GM21786 (cell line): ENCODE measurements at regions not wholly inside any gene's neighbourhood (a gene's known extent, or its start where the extent isn't known, plus 50 kb on each side); places are given as distances from the start of the nearest gene placed in this dataset.
"Not testable (repeated sequence)": the region's sequence is repeated elsewhere in the genome, so short reads cannot be mapped to it uniquely, and the experiment has no call there.

Source experiments
- ATAC-seq: cut with Tn5 transposase; IDR thresholded peaks from one replicate; pipeline ENCODE4 v1.9.1; 2021; ENCODE audit not compliant: unreplicated experiment

DNA sequence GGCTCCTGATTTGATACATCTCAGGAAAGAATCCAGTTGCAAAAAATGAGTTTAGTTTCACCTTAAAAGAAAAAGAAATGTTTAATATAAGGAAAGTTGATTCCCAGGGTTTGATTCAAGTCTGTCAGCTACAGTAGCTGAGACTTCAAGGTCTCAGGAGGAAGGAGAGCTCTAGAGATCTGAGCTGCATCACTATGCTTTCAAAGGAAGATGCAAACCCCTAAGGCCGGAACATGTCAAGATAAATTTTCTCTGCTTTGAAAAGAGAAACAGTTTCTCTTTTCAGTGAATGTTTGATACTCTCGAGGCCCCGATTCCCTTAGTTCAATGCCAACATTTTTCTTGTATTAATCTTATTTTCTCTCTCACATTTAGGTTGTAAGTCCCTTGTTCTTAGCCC, 128.6 kb downstream of the RGPD3 start:
- no peak for ATAC-seq

DNA sequence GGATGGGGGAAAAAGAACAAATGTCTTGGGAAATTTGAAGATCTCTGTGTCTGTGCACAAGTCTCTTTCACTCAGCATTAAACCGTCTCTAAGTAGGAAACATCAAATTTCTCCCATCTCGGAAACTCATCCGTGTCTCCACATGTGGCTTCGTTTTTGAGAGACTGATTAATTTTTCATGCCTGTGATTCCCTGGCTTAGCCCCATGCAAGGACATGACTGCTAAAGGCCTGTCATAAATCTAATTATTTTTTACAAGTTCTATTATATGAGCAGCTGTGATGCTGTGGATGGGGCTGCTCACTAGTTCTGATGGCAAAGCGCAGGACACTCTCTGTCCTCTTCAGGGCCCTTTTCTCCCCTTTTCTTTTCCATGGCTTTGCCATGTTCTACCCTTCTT, 129.1 kb downstream of the RGPD3 start:
- no peak for ATAC-seq

DNA sequence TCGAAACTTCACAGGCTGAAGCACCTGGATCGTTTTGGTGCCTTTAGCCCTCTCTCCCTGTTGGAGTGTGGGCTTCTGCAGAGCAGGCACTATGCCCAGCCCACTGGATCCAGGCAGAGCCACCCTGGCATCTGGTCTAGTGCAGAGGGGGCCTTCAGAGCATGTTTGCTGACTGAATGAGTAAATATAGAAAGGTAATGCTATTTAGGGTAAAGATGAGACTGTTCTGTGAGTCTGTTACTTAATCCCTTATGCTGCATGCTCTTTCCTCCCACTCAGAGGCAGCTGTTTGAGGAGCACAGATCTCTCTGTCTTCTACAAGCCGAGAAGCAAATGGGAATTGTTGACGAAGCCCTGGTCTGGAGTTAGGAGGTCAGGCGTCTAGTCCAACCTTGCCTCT, 130.2 kb downstream of the RGPD3 start:
- no peak for ATAC-seq

DNA sequence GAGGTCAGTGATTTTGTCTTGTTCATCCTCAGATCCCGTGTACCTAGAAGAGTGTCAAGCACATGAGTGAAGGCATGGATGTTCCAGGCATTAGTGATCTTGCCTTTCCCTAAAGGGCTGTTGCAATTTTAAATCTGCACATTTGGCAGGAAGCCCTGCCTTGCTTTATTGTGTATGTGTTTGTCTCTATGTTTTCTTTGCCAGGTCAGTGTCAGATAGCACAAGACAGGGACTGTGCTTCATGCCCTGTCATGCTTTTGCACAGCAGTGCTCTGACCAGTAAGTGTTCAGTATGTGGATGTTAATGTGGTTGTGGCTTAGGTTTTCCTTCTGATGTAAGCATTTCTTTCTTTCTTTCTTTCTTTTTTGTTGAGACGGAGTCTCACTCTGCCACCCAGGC, 131.5 kb downstream of the RGPD3 start:
- no peak for ATAC-seq

DNA sequence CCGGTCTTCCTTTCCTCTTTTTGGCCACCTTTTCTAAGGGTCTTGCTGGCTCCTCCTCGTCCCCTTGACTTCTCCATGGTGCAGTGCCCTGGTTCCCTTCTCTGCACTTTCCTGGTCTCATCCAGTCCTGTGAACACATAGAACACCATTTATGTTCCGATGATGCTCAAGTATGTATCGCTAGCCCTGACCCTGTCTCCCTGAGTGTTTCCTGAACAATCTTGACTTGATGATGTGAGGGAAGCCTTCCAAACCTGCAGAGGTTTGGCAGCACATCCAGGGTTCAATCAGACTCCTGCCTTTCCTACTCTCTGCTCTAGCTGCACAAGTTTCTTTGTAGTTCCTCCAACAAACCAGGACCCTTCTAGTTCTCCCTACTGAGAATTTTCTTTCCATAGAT, 132.1 kb downstream of the RGPD3 start:
- ATAC-seq: no peak

DNA sequence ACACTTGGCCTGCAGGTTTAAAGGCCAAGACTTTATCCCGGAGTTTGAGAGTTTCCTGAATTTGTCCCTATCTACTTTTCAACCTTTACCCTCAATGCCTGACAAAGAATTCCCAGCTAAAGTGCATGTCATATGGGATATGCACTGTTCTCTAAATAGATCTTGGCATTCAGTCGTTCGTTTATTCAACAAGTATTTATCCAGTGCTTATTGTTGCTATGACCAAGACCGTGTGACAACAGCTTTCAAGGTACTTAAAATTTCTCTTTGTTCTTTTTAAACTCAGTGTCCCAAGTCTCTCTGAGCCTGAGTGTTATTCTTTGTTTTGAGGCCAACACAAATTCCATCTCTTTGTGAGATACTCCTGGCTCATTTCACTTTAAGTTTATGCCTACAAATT, 133.4 kb downstream of the RGPD3 start:
- ATAC-seq: no peak

DNA sequence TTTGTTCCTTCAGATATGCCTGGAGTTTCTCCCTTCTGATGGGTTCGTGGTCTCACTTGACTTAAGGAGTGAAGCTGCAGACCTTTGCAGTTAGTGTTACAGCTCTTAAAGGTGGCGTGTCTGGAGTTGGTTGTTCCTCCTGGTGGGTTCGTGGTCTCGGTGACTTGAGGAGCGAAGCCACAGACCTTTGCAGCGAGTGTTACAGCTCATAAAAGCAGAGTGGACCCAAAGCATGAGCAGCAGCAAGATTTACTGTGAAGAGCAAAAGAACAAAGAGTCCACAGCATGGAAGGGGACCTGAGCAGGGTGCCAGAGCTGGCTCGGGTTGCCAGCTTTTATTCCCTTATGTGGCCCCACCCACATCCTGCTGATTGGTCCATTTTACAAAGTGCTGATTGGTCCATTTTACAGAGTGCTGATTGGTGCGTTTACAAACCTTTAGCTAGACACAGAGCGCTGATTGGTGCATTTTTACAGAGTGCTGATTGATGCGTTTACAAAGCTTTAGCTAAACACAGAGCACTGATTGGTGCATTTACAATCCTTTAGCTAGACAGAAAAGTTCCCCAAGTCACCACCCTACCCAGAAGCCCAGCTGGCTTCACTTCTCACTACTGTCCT, 134.8 kb downstream of the RGPD3 start:
- not testable (repeated sequence) for ATAC-seq

DNA sequence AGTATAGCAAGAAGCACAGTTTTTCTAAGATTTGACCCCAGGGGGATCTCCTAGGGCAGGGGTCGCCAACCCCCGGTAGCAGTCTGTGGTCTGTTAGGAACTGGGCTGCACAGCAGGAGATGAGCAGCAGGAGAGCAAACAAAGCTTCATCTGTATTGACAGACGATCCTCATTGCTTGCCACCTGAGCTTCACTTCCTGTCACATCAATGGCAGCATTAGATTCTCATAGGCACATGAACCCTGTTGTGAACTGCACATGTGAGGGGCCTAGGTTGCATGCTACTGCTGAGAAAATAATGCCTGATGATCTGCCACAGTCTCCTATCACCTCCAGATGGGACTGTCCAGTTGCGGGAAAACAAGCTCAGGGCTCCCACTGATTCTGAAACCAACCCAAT, 136.2 kb downstream of the RGPD3 start:
- no peak for ATAC-seq

DNA sequence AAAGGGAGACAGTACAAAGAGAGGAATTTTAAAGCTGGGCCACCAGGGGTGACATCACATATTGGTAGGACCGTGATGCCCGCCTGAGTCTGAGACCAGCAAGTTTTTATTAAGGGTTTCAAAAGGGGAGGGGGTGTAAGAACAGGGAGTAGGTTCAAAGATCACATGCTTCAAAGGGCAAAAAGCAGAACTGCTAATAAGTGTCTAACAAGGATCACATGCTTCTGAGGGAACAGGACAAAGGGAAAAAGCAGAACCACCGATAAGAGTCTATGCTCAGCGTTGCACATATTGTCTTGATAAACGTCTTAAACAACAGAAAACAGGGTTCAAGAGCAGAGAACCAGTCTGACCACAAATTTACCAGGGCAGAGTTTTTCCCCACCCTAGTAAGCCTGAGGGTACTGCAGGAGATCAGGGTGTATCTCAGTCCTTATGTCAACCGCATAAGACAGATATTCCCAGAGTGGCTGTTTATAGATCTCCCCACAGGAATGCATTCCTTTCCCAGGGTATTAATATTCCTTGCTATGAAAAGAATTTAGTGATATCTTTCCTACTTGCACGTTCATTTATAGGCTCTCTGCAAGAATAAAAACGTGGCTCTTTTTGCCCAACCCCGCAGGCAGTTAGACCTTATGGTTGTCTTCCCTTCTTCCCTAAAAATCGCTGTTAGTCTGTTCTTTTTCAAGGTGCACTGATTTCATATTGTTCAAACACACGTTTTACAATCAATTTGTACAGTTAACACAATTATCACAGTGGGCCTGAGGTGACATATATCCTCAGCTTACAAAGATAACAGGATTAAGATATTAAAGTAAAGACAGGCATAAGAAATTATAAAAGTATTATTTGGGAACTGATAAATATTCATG, 136.5 kb upstream of the UXS1 start:
- not testable (repeated sequence) for ATAC-seq

DNA sequence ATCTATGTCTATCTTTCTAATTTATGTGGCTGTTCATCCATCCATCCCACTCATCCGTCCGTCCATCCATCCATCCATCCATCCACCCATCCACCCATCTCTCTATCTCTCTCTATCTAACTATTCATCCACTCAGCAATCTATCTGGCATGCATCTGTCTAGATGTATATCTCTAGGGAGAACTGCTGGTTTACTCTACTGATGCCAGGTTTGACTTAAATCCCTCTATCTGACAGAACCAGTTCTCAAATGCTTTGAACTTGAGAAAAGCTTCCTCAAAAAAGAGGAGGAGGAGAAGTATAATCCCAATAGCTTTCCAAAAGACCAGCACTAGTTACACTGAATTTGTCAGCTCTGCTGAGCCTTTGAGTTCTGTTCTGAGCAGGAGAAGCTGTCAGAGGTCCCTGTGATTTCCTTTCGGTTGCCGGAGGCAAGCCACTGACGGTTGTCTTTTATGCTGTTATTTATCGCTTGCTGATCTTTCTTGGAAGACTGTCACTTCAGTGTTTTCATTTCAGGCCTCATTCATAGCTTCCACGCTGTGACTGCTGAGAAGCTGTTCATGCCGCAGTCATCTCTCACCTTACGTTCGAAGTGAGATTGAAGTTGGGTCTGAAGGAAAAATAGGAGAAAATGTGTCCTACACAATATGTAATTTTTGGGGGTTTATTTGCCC, 129.4 kb upstream of the UXS1 start:
- no peak for ATAC-seq

DNA sequence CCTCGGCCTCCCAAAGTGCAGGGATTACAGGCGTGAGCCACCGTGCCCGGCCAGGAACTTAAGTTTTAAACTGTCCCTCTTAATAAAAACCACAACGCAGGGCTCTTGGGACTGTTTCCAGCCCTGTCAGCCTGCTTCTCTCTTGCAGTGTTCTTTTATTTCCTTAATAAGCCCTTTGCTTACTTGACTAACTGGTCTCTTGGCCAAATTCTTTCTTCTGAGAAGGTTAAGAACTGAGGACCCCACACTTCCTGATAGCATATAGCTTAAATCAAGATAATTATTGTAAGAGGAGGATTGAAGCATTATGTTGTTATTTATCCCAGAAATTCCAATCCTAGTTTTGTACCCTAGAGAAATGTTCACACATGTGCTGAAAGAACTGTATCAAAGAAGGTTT, 128.2 kb upstream of the UXS1 start:
- no peak for ATAC-seq

DNA sequence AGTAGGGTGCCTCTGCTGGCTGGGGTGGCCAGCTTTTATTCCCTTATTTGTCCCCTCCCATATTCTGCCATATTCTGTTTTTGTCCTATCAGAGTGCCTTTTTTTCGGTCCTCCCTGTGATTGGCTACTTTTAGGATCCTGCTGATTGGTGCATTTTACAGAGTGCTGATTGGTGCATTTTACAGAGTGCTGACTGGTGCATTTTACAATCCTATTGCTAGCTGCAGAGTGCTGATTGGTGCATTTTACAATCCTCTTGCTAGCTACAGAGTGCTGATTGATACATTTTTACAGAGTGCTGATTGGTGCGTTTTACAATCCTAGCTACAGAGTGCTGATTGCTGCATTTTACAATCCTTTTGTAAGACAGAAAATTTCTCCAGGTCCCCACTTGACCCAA, 126.3 kb upstream of the UXS1 start:
- not testable (repeated sequence) for ATAC-seq

DNA sequence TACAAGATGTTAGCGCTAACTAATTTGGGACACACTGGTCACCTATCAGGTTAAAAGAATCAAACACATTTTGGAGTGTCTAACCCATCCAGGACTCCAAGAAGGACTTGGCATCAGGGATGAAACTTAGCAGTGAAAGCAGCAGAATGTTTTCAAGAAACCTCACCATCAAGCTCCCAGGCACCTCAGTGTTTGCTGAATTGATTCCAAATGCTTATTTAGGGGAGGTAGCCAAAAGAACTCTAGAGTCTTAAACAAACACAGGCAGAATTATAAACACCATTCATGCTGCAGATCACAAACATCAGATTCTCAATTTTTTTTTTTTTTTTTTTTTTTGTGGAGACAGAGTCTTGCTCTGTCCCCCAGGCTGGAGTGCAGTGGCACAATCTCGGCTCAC, 122.8 kb upstream of the UXS1 start:
- no peak for ATAC-seq

DNA sequence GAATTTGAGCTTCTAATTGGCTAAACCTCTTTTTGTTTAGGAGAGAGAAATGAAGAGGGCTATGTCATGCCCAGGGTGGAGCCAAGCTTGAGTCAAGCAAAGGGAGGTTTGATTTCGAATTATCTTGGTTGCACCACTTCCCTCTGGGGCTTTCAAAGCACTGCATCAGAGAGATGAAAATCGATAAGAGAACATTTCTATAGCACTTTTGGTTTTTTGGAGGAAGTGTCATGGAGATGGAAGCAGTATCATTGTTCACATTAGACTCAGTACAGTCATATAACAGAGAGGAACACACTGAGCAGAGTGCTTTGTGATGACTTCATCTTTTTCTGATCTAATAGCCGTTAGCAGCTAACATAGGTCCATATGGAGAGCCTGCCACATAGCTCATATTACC, 120.3 kb upstream of the UXS1 start:
- no peak for ATAC-seq

DNA sequence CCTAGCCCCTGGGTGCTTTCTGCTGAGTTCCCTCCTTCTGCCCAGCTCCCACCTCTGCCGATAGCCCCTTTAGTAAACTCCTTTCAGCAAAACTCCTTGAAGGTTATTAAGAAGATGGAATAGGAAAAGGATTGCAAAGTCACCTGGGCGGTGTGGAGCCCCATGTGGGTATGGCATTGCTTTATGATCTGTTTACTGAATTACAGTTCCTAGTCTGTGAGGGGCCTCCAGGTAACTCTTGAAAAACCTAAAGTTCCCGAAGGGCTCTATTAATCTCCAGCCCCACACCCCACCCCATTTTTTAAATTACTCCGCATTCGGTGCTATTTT, 116.9 kb upstream of the UXS1 start:
- ATAC-seq: no peak

DNA sequence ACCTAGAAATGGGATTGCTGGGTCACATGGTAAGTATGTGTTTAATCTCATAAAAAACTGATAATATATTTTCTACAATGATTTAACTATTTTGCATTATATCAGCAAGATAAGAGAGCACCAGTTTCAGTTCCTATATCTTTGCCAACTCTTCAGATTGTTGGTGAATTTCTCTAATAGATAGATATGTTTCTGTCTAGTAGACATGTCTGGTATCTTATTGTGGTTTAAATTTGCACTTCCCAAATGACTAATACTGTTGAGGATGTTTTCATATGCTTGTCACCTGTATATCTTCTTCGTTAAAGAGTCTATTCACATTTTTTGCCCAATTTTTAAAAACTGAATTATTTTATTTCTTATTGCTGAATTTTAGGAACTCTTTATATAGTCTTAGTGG, 113.8 kb upstream of the UXS1 start:
- ATAC-seq: no peak

DNA sequence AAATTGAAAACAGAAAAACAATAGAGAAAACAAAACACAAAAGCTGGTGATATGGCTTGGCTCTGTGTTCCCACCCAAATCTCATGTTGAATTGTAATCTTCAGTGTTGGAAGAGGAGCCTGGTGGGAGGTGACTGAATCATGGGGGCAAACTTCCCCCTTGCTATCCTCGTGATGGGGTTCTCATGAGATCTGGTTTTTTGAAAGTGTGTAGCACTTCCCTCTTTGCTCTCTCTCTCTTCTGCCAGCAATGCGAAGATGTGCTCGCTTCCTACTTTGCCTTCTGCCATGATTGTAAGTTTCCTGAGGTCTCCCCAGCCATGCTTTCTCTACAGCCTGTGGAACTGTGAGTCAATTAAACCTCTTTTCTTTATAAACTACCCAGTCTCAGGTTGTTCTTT, 112.3 kb upstream of the UXS1 start:
- no peak for ATAC-seq

DNA sequence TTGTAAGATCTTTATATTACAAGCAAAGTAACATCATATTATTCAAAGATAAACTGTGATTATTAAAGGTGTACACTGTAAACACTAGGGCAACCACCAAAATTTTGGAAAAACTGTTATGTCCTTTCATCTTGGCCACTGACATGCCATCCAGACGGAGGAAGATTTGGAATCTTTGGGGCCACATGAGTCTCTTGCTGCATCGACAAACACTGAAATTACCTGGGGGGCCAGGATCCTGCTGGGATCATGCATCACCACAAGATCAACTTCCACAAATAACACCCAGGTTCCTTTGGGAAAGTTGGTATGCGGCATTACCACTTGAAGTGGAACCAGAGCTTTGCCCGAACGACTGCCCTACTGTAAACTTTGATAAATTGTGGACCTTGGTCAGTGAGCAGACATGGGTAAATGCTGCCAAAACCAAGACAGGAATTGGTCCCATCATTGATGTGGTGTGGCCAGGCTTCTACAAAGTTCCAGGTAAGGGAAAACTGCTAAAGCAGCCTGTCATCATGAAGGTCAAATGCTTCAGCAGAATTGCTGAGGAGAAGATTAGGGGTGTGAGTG, 110.6 kb upstream of the UXS1 start:
- ATAC-seq: no peak

DNA sequence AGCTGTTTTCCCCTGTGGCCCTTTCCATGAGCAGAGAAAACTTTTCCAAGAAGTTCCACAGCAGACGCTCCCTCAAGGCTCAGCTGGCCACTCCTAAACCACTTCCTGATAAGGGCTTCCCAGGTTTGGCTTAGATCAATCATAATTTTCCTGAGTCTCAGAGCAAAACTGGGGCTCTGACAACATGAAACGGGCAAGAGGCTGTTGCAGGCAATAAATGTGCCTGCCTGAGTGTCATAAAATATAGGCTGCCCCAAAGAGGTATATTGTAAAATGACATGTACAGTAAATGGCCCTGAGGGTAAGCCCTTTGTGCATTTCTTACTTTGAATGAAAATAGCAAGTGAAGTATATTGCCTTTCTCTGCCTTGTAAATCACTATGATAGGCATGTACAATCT, 105.6 kb upstream of the UXS1 start:
- no peak for ATAC-seq

DNA sequence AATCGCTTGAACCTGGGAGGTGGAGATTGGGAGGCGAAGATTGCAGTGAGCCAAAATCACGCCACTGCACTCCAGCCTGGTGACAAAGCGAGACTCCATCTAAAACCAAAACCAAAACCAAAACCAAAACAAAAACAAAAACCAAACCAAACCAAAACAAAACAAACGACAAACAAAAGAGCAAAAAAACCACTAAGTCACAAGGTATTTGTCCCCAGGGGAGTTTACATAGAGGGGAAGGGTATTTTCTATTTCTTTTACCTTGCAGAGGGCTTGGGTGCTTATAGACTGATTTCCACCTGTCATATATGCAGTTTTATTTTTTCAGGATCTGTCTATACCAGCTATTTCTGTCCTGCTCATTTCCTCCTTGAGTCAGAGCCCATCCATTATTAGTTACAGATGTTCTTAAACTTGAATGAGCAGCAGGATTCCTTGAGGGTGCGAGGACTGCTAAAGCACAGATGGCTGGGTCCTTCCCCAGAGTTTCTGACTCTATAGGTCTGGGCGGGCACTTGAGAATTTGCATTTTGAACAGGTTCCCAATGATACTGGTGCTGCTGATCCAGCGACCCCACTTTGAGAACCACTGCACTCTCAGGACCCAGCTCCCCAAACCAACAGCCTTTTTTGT, 102.2 kb upstream of the UXS1 start:
- ATAC-seq: no peak

DNA sequence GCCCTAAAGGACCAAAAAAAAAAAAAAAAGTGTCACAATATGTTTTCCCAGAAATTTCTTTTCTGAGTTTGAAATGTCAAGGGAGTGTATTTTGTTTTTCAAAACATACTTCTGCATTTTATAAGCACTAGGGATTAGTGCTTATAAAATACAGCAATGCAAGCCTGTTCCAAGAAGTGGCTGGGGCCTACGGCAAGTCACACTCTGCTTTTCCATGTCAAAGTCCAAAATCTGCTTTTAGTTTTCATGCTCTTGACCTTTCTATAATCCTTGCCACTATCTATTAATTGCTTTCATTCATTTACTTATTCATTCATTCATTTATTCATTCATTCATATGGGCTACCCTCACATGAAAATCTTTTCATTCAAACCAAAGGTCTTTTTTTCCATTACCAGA, 100.1 kb upstream of the UXS1 start:
- ATAC-seq: no peak
